H1 (cell line): ENCODE measurements at regions not wholly inside any gene's neighbourhood (a gene's known extent, or its start where the extent isn't known, plus 50 kb on each side); places are given as distances from the start of the nearest gene placed in this dataset.

Experiments used
- NRF1 ChIP-seq: IDR thresholded peaks from 2 replicates; pipeline ENCODE4 v1.6.1; 2011; ENCODE audit warnings: mild to moderate bottlenecking, low read depth, low read length, improper control_type of control experiment
- POLR2A ChIP-seq, 2 experiments: IDR thresholded peaks; 1 replicate in 1 of 2; 2 replicates in 1 of 2; pipeline ENCODE4 v1.6.1; 2011; ENCODE audit warnings: low read depth in 2 of 2, low read length in 2 of 2, mild to moderate bottlenecking in 2 of 2; ENCODE audit errors: control extremely low read depth in 1 of 2
- SRF ChIP-seq: IDR thresholded peaks from 2 replicates; pipeline ENCODE4 v1.6.1; 2011; ENCODE audit warnings: mild to moderate bottlenecking, low read depth, low read length, moderate library complexity
- ZNF274 ChIP-seq: IDR thresholded peaks from 2 replicates; pipeline ENCODE4 v1.7.0; 2012; ENCODE audit warnings: low read length, borderline replicate concordance; ENCODE audit errors: extremely low read depth

- TF ChIP-seq ZNF274 = no peak
- no peak for TF ChIP-seq SRF
- TF ChIP-seq POLR2A (IDR thresholded peaks at IDR 0.05; ENCODE audit: control extremely low read depth in 1 of 2, low read depth in 2 of 2, low read length in 2 of 2) = no peak
- TF ChIP-seq NRF1 = no peak
These were observed 53.7 kb upstream of the MAGI2 start (continued) for GRCh38 chr7:79507131-79507530.
